ENCODE measurements at regions not wholly inside any gene's neighbourhood (a gene's known extent, or its start where the extent isn't known, plus 50 kb on each side); places are given as distances from the start of the nearest gene placed in this dataset.
"Not testable (repeated sequence)": the region's sequence is repeated elsewhere in the genome, so short reads cannot be mapped to it uniquely, and the experiment has no call there.

DNA sequence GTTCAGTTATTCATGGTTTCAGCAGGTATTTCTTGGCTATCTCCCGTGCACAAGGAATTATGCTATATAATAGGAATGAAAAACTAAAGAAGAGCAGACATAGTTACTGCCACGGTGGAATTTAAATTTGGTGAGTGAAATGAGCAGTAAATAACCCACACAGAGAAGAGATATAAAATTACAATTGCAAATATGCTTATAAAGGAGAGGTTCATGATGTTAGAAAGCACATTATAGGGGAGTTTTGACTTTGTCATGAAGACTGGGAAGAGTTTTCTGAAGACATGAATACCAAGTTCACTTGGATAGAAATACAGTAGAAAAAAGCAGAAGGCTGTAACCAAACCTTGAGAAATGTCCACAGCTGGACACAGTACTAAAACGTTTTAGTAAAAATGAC lies 712.0 kb upstream of the AADAT start:
- Histone ChIP-seq H3K27ac (ENCODE audit: low read depth, low read length) (no peak overlapping the region), H3K9me3 (ENCODE audit: control insufficient read depth, insufficient read depth, low read length) (no peaks in the 10 kb centered on the region), H3K4me1 (ENCODE audit: control insufficient read depth, insufficient read depth, low read length) (no peaks in the 10 kb centered on the region), H3K27me3 (ENCODE audit: control insufficient read depth, insufficient read depth, low read length) (no peaks in the 10 kb centered on the region), H3K4me3 (ENCODE audit: low read depth, low read length) (no peak overlapping the region), H3K36me3 (ENCODE audit: control insufficient read depth, insufficient read depth, low read length) (no peaks in the 10 kb centered on the region)
- DNase-seq (ENCODE audit: low read depth in 4 of 6, low spot score in 6 of 6): no peak
- WGBS (ENCODE audit: insufficient coverage): 57% methylated on average over 1 of the region's 3 CpGs

DNA sequence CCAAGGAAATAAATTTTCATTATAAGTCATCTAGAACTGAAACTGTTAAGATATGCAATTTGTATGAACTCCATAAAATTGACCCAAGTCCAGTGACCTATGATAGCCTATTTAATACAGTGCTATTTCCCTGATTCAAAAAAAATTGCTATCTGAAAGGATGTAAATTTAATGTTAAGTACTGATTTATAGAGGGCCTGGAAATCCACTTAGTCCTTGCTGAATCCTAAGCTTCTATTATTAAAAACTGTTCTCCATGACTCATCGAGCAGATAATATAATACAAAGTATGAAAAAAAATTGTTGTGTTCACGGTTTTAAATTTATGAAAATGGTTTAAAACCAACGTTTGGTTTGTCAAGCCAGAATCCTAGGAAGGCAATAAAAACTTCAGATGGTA lies 704.8 kb upstream of the AADAT start:
- WGBS (ENCODE audit: insufficient coverage): no CpG with 5 or more reads among the region's 3 CpGs
- no peaks in the 10 kb centered on the region for H3K27me3 ChIP-seq (ENCODE audit: control insufficient read depth, insufficient read depth, low read length)
- no peak overlapping the region for H3K27ac ChIP-seq (ENCODE audit: low read depth, low read length)
- DNase-seq (ENCODE audit: low read depth in 4 of 6, low spot score in 6 of 6): no peak
- no peaks in the 10 kb centered on the region for H3K36me3 ChIP-seq (ENCODE audit: control insufficient read depth, insufficient read depth, low read length)
- no peaks in the 10 kb centered on the region for H3K9me3 ChIP-seq (ENCODE audit: control insufficient read depth, insufficient read depth, low read length)
- no peak overlapping the region for H3K4me3 ChIP-seq (ENCODE audit: low read depth, low read length)
- H3K4me1 ChIP-seq (ENCODE audit: control insufficient read depth, insufficient read depth, low read length): no peaks in the 10 kb centered on the region

DNA sequence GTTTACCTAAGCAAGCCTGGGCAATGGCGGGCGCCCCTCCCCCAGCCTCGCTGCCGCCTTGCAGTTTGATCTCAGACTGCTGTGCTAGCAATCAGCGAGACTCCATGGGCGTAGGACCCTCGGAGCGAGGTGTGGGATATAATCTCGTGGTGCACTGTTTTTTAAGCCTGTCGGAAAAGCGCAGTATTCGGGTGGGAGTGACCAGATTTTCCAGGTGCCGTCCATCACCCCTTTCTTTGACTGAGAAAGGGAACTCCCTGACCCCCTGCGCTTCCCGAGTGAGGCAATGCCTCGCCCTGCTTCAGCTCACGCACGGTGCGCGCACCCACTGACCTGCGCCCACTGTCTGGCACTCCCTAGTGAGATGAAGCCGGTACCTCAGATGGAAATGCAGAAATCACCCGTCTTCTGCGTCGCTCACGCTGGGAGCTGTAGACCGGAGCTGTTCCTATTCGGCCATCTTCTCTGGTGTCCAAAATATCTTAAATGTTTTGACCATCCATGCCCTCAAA lies 698.8 kb upstream of the AADAT start:
- 92% methylated on average over 18 of the region's 28 CpGs for WGBS (ENCODE audit: insufficient coverage)
- H3K9me3 ChIP-seq (ENCODE audit: control insufficient read depth, insufficient read depth, low read length); DNase-seq (ENCODE audit: low read depth in 4 of 6, low spot score in 6 of 6); H3K27ac ChIP-seq (ENCODE audit: low read depth, low read length); H3K36me3 ChIP-seq (ENCODE audit: control insufficient read depth, insufficient read depth, low read length); H3K4me3 ChIP-seq (ENCODE audit: low read depth, low read length); H3K4me1 ChIP-seq (ENCODE audit: control insufficient read depth, insufficient read depth, low read length); H3K27me3 ChIP-seq (ENCODE audit: control insufficient read depth, insufficient read depth, low read length): not testable (repeated sequence)

DNA sequence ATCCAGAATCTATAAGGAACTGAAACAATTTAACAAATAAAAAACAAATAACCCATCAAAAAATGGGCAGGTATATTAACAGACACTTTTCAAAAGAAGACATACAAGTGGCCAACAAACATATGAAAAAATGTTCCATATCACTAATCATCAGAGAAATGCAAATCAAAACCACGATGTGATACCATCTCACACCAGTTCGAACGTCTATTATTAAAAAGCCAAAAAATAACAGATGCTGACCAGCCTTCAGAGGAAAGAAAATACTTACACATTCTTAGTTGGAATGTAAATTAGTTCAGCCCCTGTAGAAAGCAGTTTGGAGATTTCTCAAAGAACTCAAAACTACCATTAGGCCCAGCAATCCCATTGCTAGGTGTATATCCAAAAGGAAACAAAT lies 687.9 kb upstream of the AADAT start:
- Histone ChIP-seq H3K36me3 (ENCODE audit: control insufficient read depth, insufficient read depth, low read length) (no peaks in the 10 kb centered on the region), H3K4me3 (ENCODE audit: low read depth, low read length) (no peak overlapping the region), H3K9me3 (ENCODE audit: control insufficient read depth, insufficient read depth, low read length) (no peaks in the 10 kb centered on the region), H3K4me1 (ENCODE audit: control insufficient read depth, insufficient read depth, low read length) (no peaks in the 10 kb centered on the region), H3K27ac (ENCODE audit: low read depth, low read length) (no peak overlapping the region), H3K27me3 (ENCODE audit: control insufficient read depth, insufficient read depth, low read length) (no peaks in the 10 kb centered on the region)
- DNase-seq (ENCODE audit: low read depth in 4 of 6, low spot score in 6 of 6): no peak
- WGBS (ENCODE audit: insufficient coverage): no CpG with 5 or more reads among the region's 3 CpGs

DNA sequence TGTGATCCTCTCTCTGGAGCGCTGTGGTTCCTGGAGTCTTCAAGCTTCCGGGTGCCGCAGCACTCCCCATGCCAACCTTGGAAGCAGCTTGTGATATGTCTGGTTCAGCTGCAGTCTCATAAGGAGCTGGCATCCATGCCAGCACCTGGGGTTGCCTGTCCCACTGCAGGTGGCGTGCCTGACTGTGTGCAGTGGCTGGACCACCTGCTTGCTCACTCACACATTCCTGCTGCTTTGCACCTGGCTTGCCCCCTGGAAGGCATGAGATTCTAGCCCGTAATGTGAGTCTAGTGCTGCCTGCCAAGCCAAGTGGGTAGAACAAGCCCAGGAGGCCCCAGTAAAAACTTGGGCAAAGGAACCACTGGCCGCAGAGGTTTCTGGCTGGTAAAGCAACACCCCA lies 687.2 kb upstream of the AADAT start:
- Histone ChIP-seq H3K27ac (ENCODE audit: low read depth, low read length) (no peak overlapping the region), H3K36me3 (ENCODE audit: control insufficient read depth, insufficient read depth, low read length) (no peaks in the 10 kb centered on the region), H3K9me3 (ENCODE audit: control insufficient read depth, insufficient read depth, low read length) (no peaks in the 10 kb centered on the region), H3K4me1 (ENCODE audit: control insufficient read depth, insufficient read depth, low read length) (no peaks in the 10 kb centered on the region), H3K4me3 (ENCODE audit: low read depth, low read length) (no peak overlapping the region), H3K27me3 (ENCODE audit: control insufficient read depth, insufficient read depth, low read length) (no peaks in the 10 kb centered on the region)
- DNase-seq (ENCODE audit: low read depth in 4 of 6, low spot score in 6 of 6): no peak
- 90% methylated on average over 5 of the region's 6 CpGs for WGBS (ENCODE audit: insufficient coverage)

DNA sequence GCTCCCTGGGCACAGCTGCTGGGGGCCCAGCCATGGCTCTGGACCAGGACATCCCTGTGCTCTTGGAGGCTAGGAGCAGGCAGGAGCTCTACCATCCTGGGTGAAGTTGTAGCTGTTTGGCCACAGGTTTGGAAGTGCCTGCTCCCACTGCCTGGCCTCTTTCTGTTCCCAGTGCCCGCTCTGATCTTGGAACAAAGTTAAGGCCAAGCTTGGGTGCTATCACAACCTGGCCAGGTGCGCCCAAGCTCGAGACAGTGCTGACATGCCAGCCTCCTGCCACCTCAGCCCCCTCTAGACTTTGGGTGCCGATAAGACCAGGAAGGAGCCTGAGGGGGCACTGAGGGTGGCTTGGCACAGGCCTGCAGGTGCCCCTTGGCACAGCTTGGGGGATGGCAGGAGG lies 686.1 kb upstream of the AADAT start:
- WGBS (ENCODE audit: insufficient coverage): 93% methylated on average over 4 of the region's 4 CpGs
- no peak overlapping the region for H3K27ac ChIP-seq (ENCODE audit: low read depth, low read length)
- no peaks in the 10 kb centered on the region for H3K36me3 ChIP-seq (ENCODE audit: control insufficient read depth, insufficient read depth, low read length)
- no peaks in the 10 kb centered on the region for H3K4me1 ChIP-seq (ENCODE audit: control insufficient read depth, insufficient read depth, low read length)
- no peaks in the 10 kb centered on the region for H3K9me3 ChIP-seq (ENCODE audit: control insufficient read depth, insufficient read depth, low read length)
- H3K27me3 ChIP-seq (ENCODE audit: control insufficient read depth, insufficient read depth, low read length): no peaks in the 10 kb centered on the region
- no peak overlapping the region for H3K4me3 ChIP-seq (ENCODE audit: low read depth, low read length)
- no peak for DNase-seq (ENCODE audit: low read depth in 4 of 6, low spot score in 6 of 6)

DNA sequence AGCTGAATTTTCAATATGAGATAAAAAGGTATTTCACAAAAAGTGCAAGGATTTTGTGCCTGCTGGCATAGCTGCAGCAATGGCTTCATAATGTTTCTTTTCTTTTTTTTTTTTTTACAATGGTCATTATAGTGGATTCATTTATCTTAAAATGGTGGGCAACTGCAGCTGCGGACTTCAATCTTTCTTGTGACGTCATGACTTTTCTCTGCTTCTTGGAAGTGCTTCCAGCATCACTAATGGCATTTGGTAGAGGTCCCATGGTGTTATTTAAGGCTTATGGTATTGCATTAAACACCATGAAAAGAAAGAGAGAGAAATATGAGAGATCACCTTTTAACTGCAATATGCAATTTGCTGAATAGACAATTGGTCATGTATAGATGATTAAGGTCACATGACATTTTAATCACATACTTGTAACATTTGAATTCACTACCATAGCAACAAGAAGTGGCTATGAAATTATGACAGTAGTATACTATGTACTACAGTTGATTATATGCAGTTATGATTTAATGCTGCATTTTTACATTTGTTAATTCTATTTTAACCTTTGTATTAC lies 684.0 kb upstream of the AADAT start:
- no peak for DNase-seq (ENCODE audit: low read depth in 4 of 6, low spot score in 6 of 6)
- no peaks in the 10 kb centered on the region for H3K4me1 ChIP-seq (ENCODE audit: control insufficient read depth, insufficient read depth, low read length)
- no peaks in the 10 kb centered on the region for H3K27me3 ChIP-seq (ENCODE audit: control insufficient read depth, insufficient read depth, low read length)
- H3K36me3 ChIP-seq (ENCODE audit: control insufficient read depth, insufficient read depth, low read length): no peaks in the 10 kb centered on the region
- WGBS (ENCODE audit: insufficient coverage): no CpG with 5 or more reads among the region's 2 CpGs
- H3K4me3 ChIP-seq (ENCODE audit: low read depth, low read length): no peak overlapping the region
- no peak overlapping the region for H3K27ac ChIP-seq (ENCODE audit: low read depth, low read length)
- H3K9me3 ChIP-seq (ENCODE audit: control insufficient read depth, insufficient read depth, low read length): no peaks in the 10 kb centered on the region

DNA sequence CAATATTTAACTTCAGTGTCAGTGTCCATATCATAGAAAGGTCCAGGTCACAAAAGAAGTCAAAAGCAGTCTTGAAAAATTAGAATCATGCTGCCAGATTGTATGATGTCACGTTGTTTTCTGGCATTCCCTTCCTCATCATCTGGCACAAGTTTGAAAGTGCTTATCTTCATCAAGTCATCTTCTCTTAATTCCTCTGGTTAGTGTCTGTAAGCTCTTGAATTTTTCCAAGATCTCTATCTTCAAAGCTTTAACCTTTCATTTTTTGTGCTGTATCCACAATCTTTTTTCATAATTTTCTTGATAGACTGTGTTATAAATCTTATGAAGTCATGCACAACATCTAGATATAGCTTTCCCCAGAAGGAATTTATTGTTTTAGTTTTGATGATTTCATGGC lies 682.7 kb upstream of the AADAT start:
- no peaks in the 10 kb centered on the region for H3K4me1 ChIP-seq (ENCODE audit: control insufficient read depth, insufficient read depth, low read length)
- no peak overlapping the region for H3K4me3 ChIP-seq (ENCODE audit: low read depth, low read length)
- H3K27ac ChIP-seq (ENCODE audit: low read depth, low read length): no peak overlapping the region
- DNase-seq (ENCODE audit: low read depth in 4 of 6, low spot score in 6 of 6): no peak
- WGBS (ENCODE audit: insufficient coverage): no CpG with 5 or more reads among the region's 1 CpG
- H3K27me3 ChIP-seq (ENCODE audit: control insufficient read depth, insufficient read depth, low read length): no peaks in the 10 kb centered on the region
- H3K36me3 ChIP-seq (ENCODE audit: control insufficient read depth, insufficient read depth, low read length): no peaks in the 10 kb centered on the region
- no peaks in the 10 kb centered on the region for H3K9me3 ChIP-seq (ENCODE audit: control insufficient read depth, insufficient read depth, low read length)

DNA sequence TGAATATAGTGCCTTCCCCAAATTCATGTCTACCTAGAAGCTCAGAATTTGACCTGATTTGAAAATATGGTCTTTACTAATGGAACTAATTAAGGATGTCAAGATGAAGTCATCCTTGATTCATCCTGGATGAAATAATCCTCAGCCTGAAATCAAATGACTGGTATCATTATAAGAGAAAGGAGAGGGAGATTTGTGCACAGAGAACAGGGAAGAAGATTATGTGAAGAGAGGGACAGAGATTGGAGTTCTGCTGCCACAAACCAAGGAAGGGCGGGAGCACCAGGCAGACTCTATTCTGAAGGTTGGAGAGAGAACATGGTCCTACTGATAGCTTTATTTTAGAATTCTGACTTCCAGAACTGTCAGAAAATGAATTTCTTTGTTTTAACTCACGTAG lies 680.9 kb upstream of the AADAT start:
- no peak overlapping the region for H3K4me3 ChIP-seq (ENCODE audit: low read depth, low read length)
- H3K27me3 ChIP-seq (ENCODE audit: control insufficient read depth, insufficient read depth, low read length): no peaks in the 10 kb centered on the region
- no peaks in the 10 kb centered on the region for H3K9me3 ChIP-seq (ENCODE audit: control insufficient read depth, insufficient read depth, low read length)
- no peaks in the 10 kb centered on the region for H3K36me3 ChIP-seq (ENCODE audit: control insufficient read depth, insufficient read depth, low read length)
- H3K27ac ChIP-seq (ENCODE audit: low read depth, low read length): no peak overlapping the region
- DNase-seq (ENCODE audit: low read depth in 4 of 6, low spot score in 6 of 6): no peak
- WGBS (ENCODE audit: insufficient coverage): no CpG with 5 or more reads among the region's 2 CpGs
- no peaks in the 10 kb centered on the region for H3K4me1 ChIP-seq (ENCODE audit: control insufficient read depth, insufficient read depth, low read length)

DNA sequence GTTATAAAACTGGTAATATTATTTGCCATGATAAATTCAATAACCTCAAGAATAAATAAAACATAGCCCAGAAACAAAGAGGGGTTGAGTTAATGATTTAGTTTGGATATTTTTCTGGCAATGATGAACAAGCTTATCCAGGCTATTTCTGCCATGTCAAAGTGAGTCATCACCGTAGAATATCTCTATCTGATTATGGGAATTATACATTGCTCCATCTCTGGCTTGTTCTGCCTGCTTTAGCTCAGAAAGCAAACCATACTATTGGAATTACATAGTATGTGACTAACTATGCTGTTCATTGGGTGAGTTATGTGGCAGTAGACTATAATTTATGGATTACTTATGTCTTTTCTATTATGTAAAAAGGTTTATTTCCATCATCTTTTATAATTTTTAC lies 680.1 kb upstream of the AADAT start:
- no peaks in the 10 kb centered on the region for H3K4me1 ChIP-seq (ENCODE audit: control insufficient read depth, insufficient read depth, low read length)
- H3K4me3 ChIP-seq (ENCODE audit: low read depth, low read length): no peak overlapping the region
- H3K27me3 ChIP-seq (ENCODE audit: control insufficient read depth, insufficient read depth, low read length): no peaks in the 10 kb centered on the region
- H3K27ac ChIP-seq (ENCODE audit: low read depth, low read length): no peak overlapping the region
- DNase-seq (ENCODE audit: low read depth in 4 of 6, low spot score in 6 of 6): no peak
- H3K9me3 ChIP-seq (ENCODE audit: control insufficient read depth, insufficient read depth, low read length): no peaks in the 10 kb centered on the region
- no peaks in the 10 kb centered on the region for H3K36me3 ChIP-seq (ENCODE audit: control insufficient read depth, insufficient read depth, low read length)
- WGBS (ENCODE audit: insufficient coverage): no CpG with 5 or more reads among the region's 1 CpG

All from spinal cord (tissue), 9 donors.